ENCODE measurements at regions not wholly inside any gene's neighbourhood (a gene's known extent, or its start where the extent isn't known, plus 50 kb on each side); places are given as distances from the start of the nearest gene placed in this dataset.
"Not testable (repeated sequence)": the region's sequence is repeated elsewhere in the genome, so short reads cannot be mapped to it uniquely, and the experiment has no call there.

DNA sequence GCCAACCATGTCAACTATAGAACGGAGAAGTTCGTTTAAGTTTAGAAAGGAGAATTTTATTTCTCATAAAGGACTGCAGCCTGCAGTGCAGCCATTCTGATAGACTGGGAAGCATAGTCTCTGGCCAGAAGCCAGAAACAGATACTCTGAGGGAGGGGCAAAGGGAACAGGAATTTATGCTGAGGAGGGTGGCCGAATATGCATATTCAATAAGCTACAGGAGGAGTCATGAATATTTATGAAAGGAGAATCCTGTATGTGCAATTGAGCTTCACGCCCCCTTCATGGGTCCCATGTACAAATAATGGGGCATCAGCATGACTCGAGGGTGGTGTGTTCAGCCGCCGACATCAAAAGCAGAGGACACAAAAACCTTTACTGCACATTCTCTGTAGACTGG is 199.9 kb downstream of the CWF19L2 start:
- TF ChIP-seq POLR2A (IDR thresholded peaks at IDR 0.05), result no peak
- TF ChIP-seq, protein P1, sequence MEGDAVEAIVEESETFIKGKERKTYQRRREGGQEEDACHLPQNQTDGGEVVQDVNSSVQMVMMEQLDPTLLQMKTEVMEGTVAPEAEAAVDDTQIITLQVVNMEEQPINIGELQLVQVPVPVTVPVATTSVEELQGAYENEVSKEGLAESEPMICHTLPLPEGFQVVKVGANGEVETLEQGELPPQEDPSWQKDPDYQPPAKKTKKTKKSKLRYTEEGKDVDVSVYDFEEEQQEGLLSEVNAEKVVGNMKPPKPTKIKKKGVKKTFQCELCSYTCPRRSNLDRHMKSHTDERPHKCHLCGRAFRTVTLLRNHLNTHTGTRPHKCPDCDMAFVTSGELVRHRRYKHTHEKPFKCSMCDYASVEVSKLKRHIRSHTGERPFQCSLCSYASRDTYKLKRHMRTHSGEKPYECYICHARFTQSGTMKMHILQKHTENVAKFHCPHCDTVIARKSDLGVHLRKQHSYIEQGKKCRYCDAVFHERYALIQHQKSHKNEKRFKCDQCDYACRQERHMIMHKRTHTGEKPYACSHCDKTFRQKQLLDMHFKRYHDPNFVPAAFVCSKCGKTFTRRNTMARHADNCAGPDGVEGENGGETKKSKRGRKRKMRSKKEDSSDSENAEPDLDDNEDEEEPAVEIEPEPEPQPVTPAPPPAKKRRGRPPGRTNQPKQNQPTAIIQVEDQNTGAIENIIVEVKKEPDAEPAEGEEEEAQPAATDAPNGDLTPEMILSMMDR (IDR thresholded peaks at IDR 0.05), result no peak
- H3K27me3 ChIP-seq, result no peaks in the 10 kb centered on the region
- DNase-seq, result no peak
- H3K27ac ChIP-seq, result no peak overlapping the region
- H3K4me3 ChIP-seq, result no peak overlapping the region
- no peaks in the 10 kb centered on the region for H3K9me3 ChIP-seq
- intact Hi-C loops (cut with DNase I; ENCODE audit: low total_unique reads), result no loop called here
- no peaks in the 10 kb centered on the region for H3K4me1 ChIP-seq
- H3K36me3 ChIP-seq, result no peaks in the 10 kb centered on the region

DNA sequence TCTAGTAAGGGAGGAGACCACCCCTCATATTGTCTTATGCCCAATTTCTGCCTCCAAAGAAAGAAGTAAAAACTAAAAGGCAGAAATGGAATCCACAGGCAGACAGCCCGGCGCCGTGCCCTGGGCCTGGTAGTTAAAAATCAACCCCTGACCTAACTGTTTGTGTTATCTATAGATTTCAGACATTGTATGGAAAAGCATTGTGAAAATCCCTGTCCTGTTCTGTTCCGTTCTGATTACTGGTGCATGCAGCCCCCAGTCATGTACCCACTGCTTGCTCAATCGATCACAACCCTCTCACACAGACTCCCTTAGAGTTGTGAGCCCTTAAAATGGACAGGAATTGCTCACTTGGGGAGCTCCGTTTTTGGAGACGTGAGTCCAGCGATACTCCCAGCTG is 204.0 kb downstream of the CWF19L2 start:
- H3K36me3 ChIP-seq; H3K27me3 ChIP-seq; H3K4me3 ChIP-seq; intact Hi-C loops (cut with DNase I; ENCODE audit: low total_unique reads); H3K9me3 ChIP-seq; H3K4me1 ChIP-seq; H3K27ac ChIP-seq; DNase-seq: not testable (repeated sequence)

DNA sequence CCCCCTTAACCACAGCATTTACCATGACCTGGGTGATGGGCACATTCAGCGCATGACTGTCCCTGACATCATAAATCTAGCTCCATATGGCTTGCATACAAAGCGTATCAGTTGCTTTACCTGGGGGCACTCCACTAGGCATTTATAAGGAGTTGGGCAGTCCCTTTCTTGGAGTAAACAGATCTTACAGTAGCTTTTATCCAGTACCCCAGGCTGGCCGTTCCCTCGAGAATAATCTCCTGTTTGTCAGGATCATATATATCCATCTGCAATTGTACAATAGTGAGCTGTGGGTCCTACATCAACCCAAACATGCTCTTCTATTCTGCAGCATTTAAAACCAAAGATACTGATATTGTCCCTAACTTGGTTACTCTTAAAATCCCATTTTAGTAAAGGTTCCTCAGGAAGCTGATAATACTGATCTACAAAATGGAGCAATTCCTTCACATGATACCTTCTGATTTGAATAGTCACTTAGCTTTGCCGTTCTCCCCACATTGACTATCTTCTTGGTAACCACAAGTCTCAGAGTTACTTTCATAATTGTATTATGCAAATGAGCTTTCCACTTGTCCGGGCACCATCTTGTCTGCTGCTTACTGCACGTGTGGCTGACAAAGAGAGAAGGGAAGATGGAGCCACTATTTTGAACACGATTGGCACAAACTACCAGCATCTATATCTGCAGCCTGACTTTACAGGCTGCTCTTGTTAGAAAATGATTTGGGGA is 205.0 kb downstream of the CWF19L2 start:
- intact Hi-C loops (cut with DNase I; ENCODE audit: low total_unique reads), result no loop called here
- Histone ChIP-seq H3K4me1 (no peaks in the 10 kb centered on the region), H3K27me3 (no peaks in the 10 kb centered on the region), H3K36me3 (no peaks in the 10 kb centered on the region), H3K4me3 (no peak overlapping the region), H3K9me3 (no peaks in the 10 kb centered on the region), H3K27ac (no peak overlapping the region)
- TF ChIP-seq, protein P1 (IDR thresholded peaks at IDR 0.05), result no peak
- no peak for TF ChIP-seq POLR2A (IDR thresholded peaks at IDR 0.05)
- no peak for DNase-seq

DNA sequence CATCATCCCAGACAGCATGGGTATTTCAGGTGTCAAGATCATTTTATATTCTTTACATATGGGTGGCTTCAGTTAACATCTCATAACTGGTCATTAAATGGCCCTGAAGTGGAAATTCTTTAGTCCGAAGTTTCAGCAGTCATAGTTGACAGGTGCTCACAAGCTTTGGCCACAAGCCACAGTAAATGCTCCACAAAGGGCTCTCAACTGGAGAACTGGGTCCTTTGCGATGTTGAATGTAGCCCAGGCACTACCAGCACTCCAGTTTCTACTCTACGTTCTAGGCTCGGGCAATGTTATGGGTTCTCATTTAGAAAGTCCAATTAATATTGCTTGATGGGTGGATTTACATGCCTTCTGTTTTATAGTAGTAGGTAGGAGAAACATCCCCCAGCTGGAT is 206.3 kb downstream of the CWF19L2 start:
- intact Hi-C loops (cut with DNase I; ENCODE audit: low total_unique reads), result no loop called here
- no peak for DNase-seq
- Histone ChIP-seq H3K4me3 (no peak overlapping the region), H3K36me3 (no peaks in the 10 kb centered on the region), H3K9me3 (no peaks in the 10 kb centered on the region), H3K4me1 (no peaks in the 10 kb centered on the region), H3K27ac (no peak overlapping the region), H3K27me3 (no peaks in the 10 kb centered on the region)
- TF ChIP-seq, protein P1 (IDR thresholded peaks at IDR 0.05), result no peak
- no peak for TF ChIP-seq POLR2A (IDR thresholded peaks at IDR 0.05)

DNA sequence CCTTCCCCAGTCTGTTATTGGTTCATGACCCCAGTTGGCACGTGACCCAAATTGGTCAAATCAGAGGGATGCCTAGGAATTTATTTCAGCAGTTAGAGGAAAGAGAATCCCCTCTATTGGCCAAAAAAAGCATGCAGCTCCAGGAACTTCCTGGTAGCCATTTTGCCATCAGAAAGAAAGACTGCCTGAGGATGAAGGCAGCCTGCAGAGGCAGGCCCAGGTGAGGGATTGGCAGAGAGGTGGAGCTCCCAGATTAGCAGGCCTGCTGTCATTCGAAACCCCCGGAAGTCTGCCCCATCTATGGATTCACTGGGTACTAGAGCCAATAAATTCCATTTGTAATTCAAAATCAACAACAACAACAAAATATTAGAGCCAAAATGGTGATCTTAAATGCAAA is 207.6 kb downstream of the CWF19L2 start:
- no peak for DNase-seq
- no peak for TF ChIP-seq POLR2A (IDR thresholded peaks at IDR 0.05)
- TF ChIP-seq, protein P1 (IDR thresholded peaks at IDR 0.05), result no peak
- H3K9me3 ChIP-seq, result no peaks in the 10 kb centered on the region
- H3K27ac ChIP-seq, result no peak overlapping the region
- H3K36me3 ChIP-seq, result no peaks in the 10 kb centered on the region
- intact Hi-C loops (cut with DNase I; ENCODE audit: low total_unique reads), result no loop called here
- H3K27me3 ChIP-seq, result no peaks in the 10 kb centered on the region
- H3K4me3 ChIP-seq, result no peak overlapping the region
- H3K4me1 ChIP-seq, result no peaks in the 10 kb centered on the region

DNA sequence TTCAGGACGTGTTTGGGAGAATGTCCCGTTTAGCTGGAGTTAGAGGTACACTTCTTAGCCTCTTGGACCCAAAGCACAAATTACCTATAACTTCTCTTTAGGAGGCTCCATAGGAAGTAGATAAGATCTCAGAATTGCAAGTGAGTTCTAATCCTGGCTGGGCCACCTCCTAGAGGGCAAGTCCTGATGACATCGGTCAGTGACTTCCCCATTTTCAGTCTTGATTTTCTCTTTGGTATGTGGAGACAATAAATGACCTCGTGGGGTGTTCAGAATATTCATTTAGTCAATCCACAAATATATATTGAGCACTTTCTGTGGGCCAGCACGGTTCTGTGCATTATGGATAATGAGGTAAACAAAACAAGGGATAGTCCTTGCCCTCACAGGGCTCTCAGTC is 208.6 kb downstream of the CWF19L2 start:
- H3K27ac ChIP-seq, result no peak overlapping the region
- DNase-seq, result no peak
- H3K27me3 ChIP-seq, result no peaks in the 10 kb centered on the region
- TF ChIP-seq, protein P1 (IDR thresholded peaks at IDR 0.05), result no peak
- TF ChIP-seq POLR2A (IDR thresholded peaks at IDR 0.05), result no peak
- no peaks in the 10 kb centered on the region for H3K4me1 ChIP-seq
- intact Hi-C loops (cut with DNase I; ENCODE audit: low total_unique reads), result no loop called here
- no peaks in the 10 kb centered on the region for H3K36me3 ChIP-seq
- H3K9me3 ChIP-seq, result no peaks in the 10 kb centered on the region
- no peak overlapping the region for H3K4me3 ChIP-seq

Data from uterus (tissue), 3 donors.